K562 (cell line): ENCODE measurements at regions not wholly inside any gene's neighbourhood (a gene's known extent, or its start where the extent isn't known, plus 50 kb on each side); places are given as distances from the start of the nearest gene placed in this dataset.

Experiments
- ATAC-seq: fragments of 200-7000 bp; cut with Tn5 transposase; 3 replicates; pipeline ENCODE4 v1.9.1; 2020; ENCODE audit warnings: moderate library complexity
- BruUV-seq: library from RNA; stranded (reverse); fragments of 400-500 nt; replicated peaks from 2 replicates; lab custom pipeline; 2021; lab: Mats Ljungman, UMichigan
- CTCF ChIA-PET: fragments of 300-600 bp; formaldehyde crosslinking; extraction: SDS; loops from one replicate; lab custom pipeline; 2021; ENCODE audit warnings: low intra/inter-chr PET ratio; lab: Yijun Ruan, JAX
- POLR2A ChIA-PET: fragments of 300-600, 350-650 bp; sonication (Branson Sonifier 250); formaldehyde crosslinking; extraction: SDS; loops from one replicate; lab custom pipeline; 2021; ENCODE audit warnings: antibody characterized with exemption, inconsistent platforms; lab: Yijun Ruan, JAX
- DNase-seq, 4 experiments: peaks; one replicate each; pipeline versions ENCODE4 v3.0.0 to v3.0.0-alpha.2; 2011 to 2018; ENCODE audit warnings: low spot score in 3 of 4, mixed read lengths in 3 of 4; ENCODE audit errors: extremely low read depth in 1 of 4
- FAIRE-seq: peaks from 2 replicates; lab custom pipeline; 2011; peaks lifted over from hg19 to GRCh38; lab: Jason Lieb, UNC
- H2AFZ ChIP-seq: 2 replicates; pipeline ENCODE4 v1.6.0; 2011; ENCODE audit warnings: low read depth, low read length, control low read depth, inconsistent platforms
- H3K27ac ChIP-seq: fragments of 200-600 bp; 3 replicates; pipeline ENCODE4 v1.8.0; 2011; ENCODE audit warnings: low read depth, mild to moderate bottlenecking, control low read depth, inconsistent platforms, low read length, moderate library complexity, mixed read lengths; ENCODE audit errors: extremely low read depth
- H3K27me3 ChIP-seq, 2 experiments: fragments of 300-600 bp in 1 of 2; 2 replicates in 1 of 2; 3 replicates in 1 of 2; pipeline versions ENCODE4 v1.6.0 to v1.8.0; 2011; ENCODE audit warnings: inconsistent platforms in 2 of 2, low read length in 2 of 2, mild to moderate bottlenecking in 1 of 2, mixed read lengths in 1 of 2, moderate library complexity in 1 of 2; ENCODE audit not compliant: control insufficient read depth in 2 of 2, insufficient read depth in 2 of 2
- H3K36me3 ChIP-seq: fragments of 300-600 bp; 3 replicates; pipeline ENCODE4 v1.8.0; 2011; ENCODE audit warnings: mild to moderate bottlenecking, low read length, inconsistent platforms; ENCODE audit not compliant: control insufficient read depth, insufficient read depth
- H3K4me1 ChIP-seq, 2 experiments: fragments of 200-600 bp in 1 of 2; replicated peaks in 1 of 2; 2 replicates in 1 of 2; 3 replicates in 1 of 2; pipeline versions ENCODE4 v1.5.1 to v1.8.0; 2011; ENCODE audit warnings: inconsistent platforms in 2 of 2, low read length in 2 of 2, mild to moderate bottlenecking in 1 of 2, mixed read lengths in 1 of 2, moderate library complexity in 1 of 2; ENCODE audit not compliant: control insufficient read depth in 2 of 2, insufficient read depth in 2 of 2
- H3K4me2 ChIP-seq: 2 replicates; pipeline ENCODE4 v1.6.1; 2011; ENCODE audit warnings: low read length, control low read depth, inconsistent platforms, mixed read lengths; ENCODE audit not compliant: insufficient read depth
- H3K4me3 ChIP-seq: fragments of 200-600 bp; sonication (generic), shearing (Covaris generic); 2 replicates; pipeline ENCODE4 v1.5.1; 2016; ENCODE audit warnings: control low read depth, inconsistent platforms
- H3K79me2 ChIP-seq: fragments of 200-600 bp; 3 replicates; pipeline ENCODE4 v1.8.0; 2011; ENCODE audit warnings: low read length, inconsistent platforms; ENCODE audit not compliant: control insufficient read depth, insufficient read depth
- H3K9ac ChIP-seq, 2 experiments: 2 replicates each; pipeline versions ENCODE4 v1.6.0 to v1.6.1; 2011; ENCODE audit warnings: low read depth in 2 of 2, low read length in 2 of 2, control low read depth in 1 of 2, inconsistent platforms in 1 of 2, mild to moderate bottlenecking in 1 of 2, mixed read lengths in 1 of 2; ENCODE audit not compliant: insufficient read depth in 1 of 2
- H3K9me1 ChIP-seq: one replicate; pipeline ENCODE4 v1.6.0; 2011; ENCODE audit warnings: inconsistent platforms, mild to moderate bottlenecking, low read length, moderate library complexity; ENCODE audit not compliant: control insufficient read depth, insufficient read depth
- H3K9me3 ChIP-seq: replicated peaks from 2 replicates; pipeline ENCODE4 v1.5.1; 2011; ENCODE audit warnings: low read depth, low read length, inconsistent platforms; ENCODE audit not compliant: control insufficient read depth, insufficient read depth
- H4K20me1 ChIP-seq: replicated peaks from 2 replicates; pipeline ENCODE4 v1.6.1; 2011; ENCODE audit warnings: low read length, inconsistent platforms, mixed read lengths; ENCODE audit not compliant: control insufficient read depth, insufficient read depth
- ERF ChIP-seq: fragments of 450-650 bp; formaldehyde crosslinking; IDR thresholded peaks from 2 replicates; pipeline ENCODE4 v1.4.0; 2020; ENCODE audit warnings: mild to moderate bottlenecking, mixed read lengths
- FOXJ2 ChIP-seq: fragments of 200-800 bp; sonication (Bioruptor generic); IDR thresholded peaks from 2 replicates; pipeline ENCODE4 v1.6.1; 2016; ENCODE audit warnings: missing genetic modification characterization, missing compliant biosample characterization
- GTF2F1 ChIP-seq: IDR thresholded peaks from 2 replicates; pipeline ENCODE4 v1.6.1; 2011; ENCODE audit warnings: low read depth, low read length, improper control_type of control experiment
- HDAC3 ChIP-seq: fragments of 450-650 bp; IDR thresholded peaks from 2 replicates; pipeline ENCODE4 v1.6.1; 2018; ENCODE audit warnings: borderline replicate concordance, mild to moderate bottlenecking, moderate library complexity; ENCODE audit not compliant: partially characterized antibody
- MEF2A ChIP-seq: IDR thresholded peaks from 2 replicates; pipeline ENCODE4 v1.6.1; 2011; ENCODE audit warnings: low read depth, mild to moderate bottlenecking, low read length, moderate library complexity; ENCODE audit not compliant: control insufficient read depth
- NR3C1 ChIP-seq: sonication (generic); formaldehyde crosslinking; IDR thresholded peaks from 2 replicates; pipeline ENCODE4 v1.8.1; 2022; ENCODE audit warnings: missing genetic modification reagents
- SNIP1 ChIP-seq: fragments of 450-650 bp; IDR thresholded peaks from 2 replicates; pipeline ENCODE4 v1.7.1; 2017; ENCODE audit warnings: low read depth, mild to moderate bottlenecking
- ZC3H11A ChIP-seq: IDR thresholded peaks from 2 replicates; pipeline ENCODE4 v1.6.1; 2012; ENCODE audit warnings: low read depth, low read length, improper control_type of control experiment
- ZSCAN29 ChIP-seq: fragments of 450-650 bp; IDR thresholded peaks from 2 replicates; pipeline ENCODE4 v1.6.1; 2017
- WGBS: fragments of 100-300 bp; shearing (Covaris generic); methylation state at CpG from one replicate; pipeline ENCODE4 v1.1.6; 2016; ENCODE audit warnings: low coverage, mixed read lengths; ENCODE audit not compliant: insufficient coverage; ENCODE audit errors: missing lambda C conversion rate; 5-methylcytosine and 5-hydroxymethylcytosine counted together
- in situ Hi-C: fragments of 300-500 bp; cut with MboI; formaldehyde crosslinking; loops from 4 replicates; pipeline ENCODE4 v1.15.0; 2018; ENCODE audit warnings: inconsistent platforms, mixed read lengths
- intact Hi-C: fragments of 100-400 bp; cut with micrococcal nuclease; formaldehyde crosslinking; loops from 2 replicates; pipeline ENCODE4 v1.14.2; 2022
- TF ChIP-seq, protein P1 (sequence below): fragments of 450-650 bp; IDR thresholded peaks from 2 replicates; pipeline ENCODE4 v1.6.1; 2016; ENCODE audit warnings: missing biosample characterization, missing genetic modification characterization

DNA sequence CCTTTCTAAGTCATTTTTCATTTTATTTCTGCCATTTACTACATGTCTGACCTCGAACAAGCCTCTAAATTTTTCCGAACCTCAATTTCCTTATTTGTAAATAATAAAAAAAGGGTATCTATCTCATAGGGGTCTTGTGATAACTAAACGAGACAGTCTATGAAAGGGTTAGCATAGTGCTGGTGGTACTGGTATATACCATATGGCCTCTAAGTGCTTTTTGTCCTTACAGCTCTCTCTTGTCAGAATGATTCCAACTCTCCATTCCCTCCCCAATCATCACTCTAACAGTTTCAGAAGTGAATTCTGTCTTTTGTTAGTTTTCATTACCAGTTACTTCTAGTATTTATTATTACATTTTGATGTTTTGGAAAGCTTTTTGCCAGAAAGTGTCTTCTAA, 85.5 kb upstream of the ACTBL2 start:
- DNase-seq (no peak), ATAC-seq (no peak), FAIRE-seq (no peak)
- Histone ChIP-seq H3K9me3 (no peaks in the 10 kb centered on the region), H2AFZ (no peak overlapping the region), H3K4me2 (no peak overlapping the region), H3K27ac (no peak overlapping the region), H3K4me1 (no peaks in the 10 kb centered on the region), H3K36me3 (no peaks in the 10 kb centered on the region), H3K79me2 (no peaks in the 10 kb centered on the region), H3K9ac (no peak overlapping the region), H3K27me3 (peaks cover 0 to 5% of the 10 kb centered on the region in 2 experiments; a peak in 1 of 5 replicates), H3K4me3 (no peak overlapping the region), H4K20me1 (no peaks in the 10 kb centered on the region), H3K9me1 (no peaks in the 10 kb centered on the region)
- 0% methylated on average over 3 of the region's 3 CpGs for WGBS
- BruUV-seq, result no TSS peak
- in situ Hi-C loops (no loop called here), intact Hi-C loops (no loop called here)
- CTCF ChIA-PET, result no interaction called here
- POLR2A ChIA-PET, result no interaction called here
- TF ChIP-seq ZSCAN29, result no peak
- no peak for TF ChIP-seq NR3C1 (CRISPR knock-in tag)
- TF ChIP-seq GTF2F1, result no peak
- no peak for TF ChIP-seq MEF2A
- TF ChIP-seq ZC3H11A, result no peak
- no peak for TF ChIP-seq SNIP1
- TF ChIP-seq, protein P1, sequence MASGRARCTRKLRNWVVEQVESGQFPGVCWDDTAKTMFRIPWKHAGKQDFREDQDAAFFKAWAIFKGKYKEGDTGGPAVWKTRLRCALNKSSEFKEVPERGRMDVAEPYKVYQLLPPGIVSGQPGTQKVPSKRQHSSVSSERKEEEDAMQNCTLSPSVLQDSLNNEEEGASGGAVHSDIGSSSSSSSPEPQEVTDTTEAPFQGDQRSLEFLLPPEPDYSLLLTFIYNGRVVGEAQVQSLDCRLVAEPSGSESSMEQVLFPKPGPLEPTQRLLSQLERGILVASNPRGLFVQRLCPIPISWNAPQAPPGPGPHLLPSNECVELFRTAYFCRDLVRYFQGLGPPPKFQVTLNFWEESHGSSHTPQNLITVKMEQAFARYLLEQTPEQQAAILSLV, result no peak
- TF ChIP-seq ERF (CRISPR knock-in tag), result no peak
- TF ChIP-seq HDAC3, result no peak
- TF ChIP-seq FOXJ2 (tag), result no peak
